Prostate gland (tissue), 2 donors: ENCODE measurements at regions not wholly inside any gene's neighbourhood (a gene's known extent, or its start where the extent isn't known, plus 50 kb on each side); places are given as distances from the start of the nearest gene placed in this dataset.

Experiments
- DNase-seq: peaks from one replicate; pipeline ENCODE4 v3.0.0-alpha.2; 2019; ENCODE audit warnings: low spot score
- H3K27ac ChIP-seq, 2 donors: fragments of 200-600 bp; sonication (generic); 2 replicates each; pipeline ENCODE4 v1.5.1; 2017 to 2019
- H3K27me3 ChIP-seq: fragments of 200-600 bp; sonication (generic); replicated peaks from 2 replicates; pipeline ENCODE4 v1.5.1; 2019; ENCODE audit not compliant: insufficient read depth
- H3K36me3 ChIP-seq, 2 donors: fragments of 200-600 bp; sonication (generic); 1 replicate in 1 of 2; 2 replicates in 1 of 2; pipeline versions ENCODE4 v1.5.1 to v1.8.1; 2017 to 2019
- H3K4me1 ChIP-seq: fragments of 200-600 bp; sonication (generic); replicated peaks from 2 replicates; pipeline ENCODE4 v1.5.1; 2019
- H3K4me3 ChIP-seq, 2 donors: fragments of 200-600 bp; sonication (generic); 2 replicates each; pipeline ENCODE4 v1.5.1; 2017 to 2019
- H3K9me3 ChIP-seq: fragments of 200-600 bp; sonication (generic); 2 replicates; pipeline ENCODE4 v1.5.1; 2017
- CTCF ChIP-seq, 4 experiments: fragments of 200-600 bp in 2 of 4; fragments of 450-650 bp in 2 of 4; sonication (generic) in 2 of 4; IDR thresholded peaks; 1 replicate in 3 of 4; 2 replicates in 1 of 4; pipeline ENCODE4 v1.5.1; 2016 to 2019; ENCODE audit warnings: antibody characterized with exemption in 4 of 4, mild to moderate bottlenecking in 2 of 4, moderate library complexity in 2 of 4
- POLR2A ChIP-seq: fragments of 450-650 bp; IDR thresholded peaks from one replicate; pipeline ENCODE4 v1.6.1; 2016; ENCODE audit warnings: antibody characterized with exemption, mild to moderate bottlenecking
- POLR2AphosphoS5 ChIP-seq: sonication (generic); formaldehyde crosslinking; IDR thresholded peaks from one replicate; pipeline ENCODE4 v1.6.1; 2017; ENCODE audit warnings: antibody characterized with exemption
- WGBS: methylation state at CpG from one replicate; pipeline ENCODE4 v1.1.5; 2018; 5-methylcytosine and 5-hydroxymethylcytosine counted together
- intact Hi-C: fragments of 100-400 bp; cut with DNase I; formaldehyde crosslinking; loops from one replicate; pipeline ENCODE4 v1.14.2; 2022

GRCh38 chr18:27312853-27313252 lies 127.7 kb upstream of the CHST9 start:
- H3K4me1 ChIP-seq, result no peaks in the 10 kb centered on the region
- no peaks in the 10 kb centered on the region for H3K9me3 ChIP-seq
- H3K27me3 ChIP-seq, result no peaks in the 10 kb centered on the region
- H3K36me3 ChIP-seq, result no peaks in the 10 kb centered on the region
- no peak for DNase-seq
- TF ChIP-seq CTCF (IDR thresholded peaks at IDR 0.05) (no peak), POLR2A (no peak), POLR2AphosphoS5 (no peak)
- no peak overlapping the region for H3K4me3 ChIP-seq
- whole genome bisulfite sequencing, result 90% methylated on average over 1 of the region's 1 CpG
- no peak overlapping the region for H3K27ac ChIP-seq
- intact Hi-C loops, result loop anchor here (10.0 kb wide), 1 partner anchor 52 kb away; no protein-coding TSS in a partner anchor

GRCh38 chr18:27312153-27312552 lies 127.0 kb upstream of the CHST9 start:
- intact Hi-C loops, result loop anchor here (10.0 kb wide), 1 partner anchor 53 kb away; no protein-coding TSS in a partner anchor
- no peak overlapping the region for H3K27ac ChIP-seq
- 79% methylated on average over 1 of the region's 1 CpG for WGBS
- H3K4me1 ChIP-seq, result no peaks in the 10 kb centered on the region
- TF ChIP-seq POLR2AphosphoS5 (no peak), POLR2A (no peak), CTCF (IDR thresholded peaks at IDR 0.05) (no peak)
- no peak for DNase-seq
- H3K4me3 ChIP-seq, result no peak overlapping the region
- no peaks in the 10 kb centered on the region for H3K9me3 ChIP-seq
- no peaks in the 10 kb centered on the region for H3K36me3 ChIP-seq
- H3K27me3 ChIP-seq, result no peaks in the 10 kb centered on the region

- Histone ChIP-seq H3K27me3 (no peaks in the 10 kb centered on the region), H3K4me3 (no peak overlapping the region), H3K27ac (no peak overlapping the region), H3K36me3 (no peaks in the 10 kb centered on the region), H3K9me3 (no peaks in the 10 kb centered on the region), H3K4me1 (no peaks in the 10 kb centered on the region)
- WGBS, result 98% methylated on average over 2 of the region's 2 CpGs
- DNase-seq, result no peak
- TF ChIP-seq POLR2AphosphoS5, result no peak
- no peak for TF ChIP-seq CTCF (IDR thresholded peaks at IDR 0.05)
- TF ChIP-seq POLR2A, result no peak
- intact Hi-C loops, result loop anchor here (10.0 kb wide), 1 partner anchor 54 kb away; no protein-coding TSS in a partner anchor
Observed at GRCh38 chr18:27311114-27311513, 126.0 kb upstream of the CHST9 start.

- intact Hi-C loops, result no loop called here
- DNase-seq, result no peak
- Histone ChIP-seq H3K9me3 (no peaks in the 10 kb centered on the region), H3K4me1 (no peaks in the 10 kb centered on the region), H3K36me3 (no peaks in the 10 kb centered on the region), H3K27ac (no peak overlapping the region), H3K27me3 (no peaks in the 10 kb centered on the region), H3K4me3 (no peak overlapping the region)
- WGBS, result 62% methylated on average over 5 of the region's 5 CpGs
- TF ChIP-seq CTCF (IDR thresholded peaks at IDR 0.05), result no peak
- no peak for TF ChIP-seq POLR2A
- no peak for TF ChIP-seq POLR2AphosphoS5
Observed at GRCh38 chr18:27301615-27302378, 116.7 kb upstream of the CHST9 start.
